Activated CD8-positive, alpha-beta memory T cell treated with anti-CD3 and anti-CD28 coated beads, Interleukin-2, amount 50 U/mL, for 48 hours (primary cell): ENCODE measurements at regions not wholly inside any gene's neighbourhood (a gene's known extent, or its start where the extent isn't known, plus 50 kb on each side); places are given as distances from the start of the nearest gene placed in this dataset.
A peak's percentile ranks its signal among the peaks of the same experiment; 100 is the strongest.

Experiments
- DNase-seq: peaks from one replicate; pipeline ENCODE4 v3.0.0-alpha.2; 2020

DNA sequence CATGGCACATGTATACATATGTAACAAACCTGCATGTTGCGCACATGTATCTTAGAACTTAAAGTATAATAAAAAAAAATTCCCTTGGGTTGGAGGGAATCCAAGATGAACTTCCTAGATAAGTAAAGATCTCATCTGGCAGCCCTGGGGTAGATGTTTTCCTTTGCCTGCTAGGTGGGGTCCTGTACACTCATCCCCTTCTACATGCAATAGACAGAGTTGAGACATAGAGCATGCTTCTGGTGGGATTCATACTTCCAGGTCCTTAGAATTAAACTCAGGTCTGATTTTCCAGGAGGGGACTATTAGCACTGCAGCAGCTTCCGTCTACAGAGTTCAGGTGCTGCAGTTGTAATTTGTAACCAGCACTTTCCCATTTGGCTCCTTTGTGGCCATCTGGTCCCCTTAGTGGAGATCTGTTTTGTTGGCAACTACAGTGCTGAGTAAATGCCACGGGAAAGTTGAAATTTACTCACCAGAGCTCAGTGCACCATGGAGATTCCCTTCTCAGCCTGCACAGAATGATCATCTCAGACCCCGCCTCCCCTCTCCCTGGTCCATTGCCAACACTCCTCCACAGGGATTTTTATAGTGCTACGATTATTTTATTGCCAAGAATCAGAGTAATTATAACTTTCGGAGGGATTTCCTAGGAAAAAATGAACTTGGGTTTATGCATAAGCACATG is 220.1 kb upstream of the E2F8 start:
- DNase-seq: no peak

- DNase-seq: no peak
Observed at GRCh38 chr11:19459240-19459639, 218.5 kb upstream of the E2F8 start.

DNA sequence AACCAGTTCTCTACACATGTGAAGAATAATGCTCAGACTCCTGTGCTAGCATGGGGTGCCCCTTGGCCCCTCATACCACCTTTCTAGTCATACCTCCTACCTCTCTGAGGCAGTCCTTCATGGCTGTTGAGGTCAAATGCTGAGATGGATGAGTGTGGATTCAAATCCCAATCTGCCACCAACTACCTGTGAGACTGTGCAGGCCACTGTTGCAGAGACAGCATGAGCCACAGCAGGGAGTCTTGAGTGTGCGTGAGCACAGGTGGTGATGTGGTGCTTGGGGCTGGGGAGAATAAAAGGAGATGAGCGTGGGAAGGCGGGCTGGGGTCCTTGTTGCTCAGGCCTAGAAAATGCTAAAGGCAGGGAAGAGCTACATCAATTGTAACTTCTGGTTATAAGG is 218.0 kb upstream of the E2F8 start:
- no peak for DNase-seq

DNA sequence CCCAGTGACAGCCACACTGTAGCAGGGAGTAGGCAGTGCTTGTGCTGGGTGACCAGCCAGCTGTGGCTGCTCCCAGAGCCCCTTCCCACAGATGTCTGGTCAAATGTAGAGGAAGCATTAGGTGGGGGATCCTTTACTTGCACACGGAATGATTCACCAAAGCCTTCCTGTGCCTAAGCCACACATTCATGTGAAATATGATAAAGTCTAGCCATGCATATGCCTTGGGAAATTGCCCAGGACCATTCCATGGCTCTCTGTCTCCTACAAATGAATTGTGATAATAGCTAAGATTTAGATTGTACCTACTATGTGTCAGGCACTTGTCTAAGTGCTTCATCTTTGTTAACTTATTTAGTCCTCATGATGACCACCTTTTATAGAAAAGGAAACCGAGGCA is 217.5 kb upstream of the E2F8 start:
- DNase-seq: no peak

GRCh38 chr11:19455731-19456130 is 215.0 kb upstream of the E2F8 start:
- DNase-seq: no peak

- DNase-seq: no peak
Observed at GRCh38 chr11:19453651-19454257, 213.0 kb upstream of the E2F8 start.

GRCh38 chr11:19451609-19452008 is 210.9 kb upstream of the E2F8 start:
- no peak for DNase-seq

- no peak for DNase-seq
Observed at GRCh38 chr11:19450282-19450681, 209.5 kb upstream of the E2F8 start.

- DNase-seq: no peak
Observed at GRCh38 chr11:19448651-19449050, 207.9 kb upstream of the E2F8 start.

- DNase-seq: no peak
Observed at GRCh38 chr11:19447150-19447566, 206.4 kb upstream of the E2F8 start.

DNA sequence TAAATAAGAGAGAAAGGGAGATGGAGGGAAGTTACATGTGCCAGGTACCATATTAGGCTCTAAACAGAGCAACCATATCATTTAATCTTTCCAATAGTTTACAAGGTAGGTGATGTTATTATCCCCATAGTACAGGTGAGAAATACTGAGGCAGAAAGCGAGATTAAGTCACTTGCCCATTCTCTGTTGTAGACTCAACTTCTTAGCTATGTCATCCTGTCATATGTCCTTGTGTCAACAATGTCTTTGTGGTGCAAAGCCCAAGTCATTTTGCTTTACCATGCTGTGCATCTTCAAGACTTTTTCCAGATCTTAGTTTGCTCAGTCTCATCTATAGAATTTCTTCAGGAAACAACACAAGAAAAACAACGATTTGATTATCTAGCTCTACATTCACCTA is 205.0 kb upstream of the E2F8 start:
- DNase-seq: no peak

- DNase-seq: no peak
Observed at GRCh38 chr11:19444231-19444630, 203.5 kb upstream of the E2F8 start.

- no peak for DNase-seq
Observed at GRCh38 chr11:19442554-19442910, 201.8 kb upstream of the E2F8 start.

- DNase-seq: peak; percentile 67
Observed at GRCh38 chr11:19441752-19442553, 201.2 kb upstream of the E2F8 start.

DNA sequence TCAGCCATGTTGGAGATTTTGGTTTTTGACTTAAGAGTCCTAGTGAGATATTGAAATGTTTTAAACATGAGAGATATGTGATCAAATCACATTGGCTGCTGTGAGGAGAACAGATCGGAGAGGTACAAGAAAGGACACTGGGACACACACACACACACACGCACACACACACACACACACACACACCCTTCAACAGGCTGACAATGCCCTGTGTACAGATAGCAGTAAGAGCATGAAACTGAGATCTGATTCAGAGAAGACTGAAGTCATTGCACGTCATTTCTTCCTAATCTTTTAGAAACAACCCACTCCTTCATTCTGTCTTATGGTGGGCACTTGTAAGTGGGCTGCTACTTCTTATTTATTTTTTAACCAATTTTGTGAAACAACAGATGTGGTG is 200.5 kb upstream of the E2F8 start:
- DNase-seq: no peak

- no peak for DNase-seq
Observed at GRCh38 chr11:19437760-19438159, 197.0 kb upstream of the E2F8 start.

- no peak for DNase-seq
Observed at GRCh38 chr11:19436932-19437331, 196.2 kb upstream of the E2F8 start.

GRCh38 chr11:19435306-19435989 is 194.7 kb upstream of the E2F8 start:
- no peak for DNase-seq

GRCh38 chr11:19433791-19434190 is 193.0 kb upstream of the E2F8 start:
- no peak for DNase-seq

DNA sequence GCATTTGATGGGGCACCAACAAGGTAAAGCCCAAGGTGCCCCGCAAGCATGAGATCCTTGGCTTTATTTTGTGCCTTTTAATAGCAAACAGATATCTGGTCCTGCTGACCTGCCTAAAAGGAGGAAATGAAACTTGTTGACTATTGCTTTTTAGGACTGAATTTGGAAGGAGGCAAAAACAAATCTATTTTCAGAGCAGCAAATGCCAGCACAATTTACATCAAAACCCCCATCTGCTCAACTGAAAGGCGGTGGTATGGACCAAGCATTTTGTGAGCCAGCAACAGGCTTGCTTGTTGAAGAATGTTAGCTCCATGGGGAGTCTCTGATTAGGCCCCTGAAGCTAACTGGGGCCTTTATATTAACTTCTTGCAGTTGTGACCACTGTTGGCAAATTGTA is 192.6 kb upstream of the E2F8 start:
- no peak for DNase-seq

DNA sequence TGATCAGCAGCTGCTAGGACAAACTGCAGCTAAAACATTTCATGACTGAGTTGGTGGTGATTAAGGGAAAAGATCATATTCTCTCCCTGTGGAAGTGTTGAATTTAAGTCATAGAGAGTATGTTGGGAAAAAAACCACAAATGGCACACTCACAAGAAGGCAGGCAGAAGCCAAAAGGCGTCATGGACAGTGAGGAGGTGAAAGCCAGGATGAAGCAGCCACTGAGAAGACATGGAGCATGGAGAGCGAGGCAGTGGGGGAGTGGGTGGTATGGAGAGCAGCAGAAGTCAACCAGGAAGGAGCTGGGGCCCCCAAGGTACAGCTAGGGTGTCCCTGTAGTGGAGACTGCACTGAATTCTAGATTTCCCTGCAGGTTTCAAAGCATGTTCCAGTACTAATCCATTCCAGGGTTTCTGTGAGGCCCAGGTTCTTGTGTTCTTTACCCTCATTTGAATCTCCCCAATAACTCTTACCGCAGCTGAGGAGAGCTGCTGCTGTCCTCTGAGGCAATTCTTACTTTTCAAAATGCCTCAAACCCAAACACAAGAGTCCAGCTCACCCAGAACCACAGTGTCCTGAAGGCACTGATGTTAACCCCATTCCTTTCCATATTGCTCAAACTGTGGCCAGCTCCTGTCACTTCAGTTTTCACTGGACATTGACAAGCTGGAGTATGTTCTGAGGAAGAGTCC is 191.8 kb upstream of the E2F8 start:
- DNase-seq: no peak

GRCh38 chr11:19430754-19431398 is 190.1 kb upstream of the E2F8 start:
- no peak for DNase-seq

- DNase-seq: no peak
Observed at GRCh38 chr11:19430346-19430745, 189.6 kb upstream of the E2F8 start.
